Left ventricle myocardium inferior (tissue), 1 donor: ENCODE measurements at regions not wholly inside any gene's neighbourhood (a gene's known extent, or its start where the extent isn't known, plus 50 kb on each side); places are given as distances from the start of the nearest gene placed in this dataset.
"Not testable (repeated sequence)": the region's sequence is repeated elsewhere in the genome, so short reads cannot be mapped to it uniquely, and the experiment has no call there.

Experiments
- DNase-seq: peaks from one replicate; pipeline ENCODE4 v3.0.0-alpha.2; 2020
- H3K27ac ChIP-seq: fragments of 200-600 bp; replicated peaks from 2 replicates; pipeline ENCODE4 v1.8.0; 2021
- H3K27me3 ChIP-seq: fragments of 200-600 bp; 2 replicates; pipeline ENCODE4 v1.8.0; 2021; ENCODE audit warnings: low read depth
- H3K36me3 ChIP-seq: fragments of 200-600 bp; 2 replicates; pipeline ENCODE4 v1.8.0; 2021
- H3K4me1 ChIP-seq: fragments of 200-600 bp; 2 replicates; pipeline ENCODE4 v1.8.0; 2021
- H3K4me3 ChIP-seq: fragments of 200-600 bp; 2 replicates; pipeline ENCODE4 v1.8.0; 2021; ENCODE audit warnings: mild to moderate bottlenecking, moderate library complexity
- H3K9me3 ChIP-seq: fragments of 200-600 bp; replicated peaks from 2 replicates; pipeline ENCODE4 v1.8.0; 2021
- CTCF ChIP-seq: fragments of 200-600 bp; IDR thresholded peaks from 2 replicates; pipeline ENCODE4 v1.8.0; 2021; ENCODE audit warnings: antibody characterized with exemption, mild to moderate bottlenecking, borderline replicate concordance
- intact Hi-C: fragments of 100-400 bp; cut with micrococcal nuclease; formaldehyde crosslinking; loops from one replicate; pipeline ENCODE4 v1.11.0; 2022
- donor health status: DM: no; HTN: yes; CAD: no; lungs with severe emphysema.

GRCh38 chr11:81804858-81805257 is 928.8 kb downstream of the FAM181B start:
- DNase-seq, result no peak
- intact Hi-C loops, result no loop called here
- no peaks in the 10 kb centered on the region for H3K4me1 ChIP-seq

GRCh38 chr11:81802591-81802990 is 931.1 kb downstream of the FAM181B start:
- Histone ChIP-seq H3K9me3 (peaks cover 5% of the 10 kb centered on the region), H3K27me3 (no peaks in the 10 kb centered on the region)
- TF ChIP-seq CTCF, result no peak

More at GRCh38 chr11:81804858-81805257, 928.8 kb downstream of the FAM181B start:
- Histone ChIP-seq H3K27ac (no peak overlapping the region), H3K9me3 (peaks cover 5% of the 10 kb centered on the region), H3K27me3 (no peaks in the 10 kb centered on the region), H3K36me3 (no peaks in the 10 kb centered on the region), H3K4me3 (no peak overlapping the region)
- no peak for TF ChIP-seq CTCF

GRCh38 chr11:81792416-81792815 is 941.2 kb downstream of the FAM181B start:
- DNase-seq, result no peak
- no peaks in the 10 kb centered on the region for H3K27me3 ChIP-seq
- H3K36me3 ChIP-seq, result no peaks in the 10 kb centered on the region
- H3K4me3 ChIP-seq, result no peak overlapping the region
- TF ChIP-seq CTCF, result no peak
- no peak overlapping the region for H3K27ac ChIP-seq
- peaks cover 6% of the 10 kb centered on the region for H3K9me3 ChIP-seq
- no peaks in the 10 kb centered on the region for H3K4me1 ChIP-seq
- intact Hi-C loops, result no loop called here

More at GRCh38 chr11:81802591-81802990, 931.1 kb downstream of the FAM181B start:
- H3K4me1 ChIP-seq, result no peaks in the 10 kb centered on the region
- DNase-seq, result no peak
- intact Hi-C loops, result no loop called here
- H3K4me3 ChIP-seq, result no peak overlapping the region
- H3K36me3 ChIP-seq, result no peaks in the 10 kb centered on the region
- no peak overlapping the region for H3K27ac ChIP-seq

GRCh38 chr11:81787584-81788049 is 946.0 kb downstream of the FAM181B start:
- no peak for TF ChIP-seq CTCF
- Histone ChIP-seq H3K27ac (no peak overlapping the region), H3K36me3 (no peaks in the 10 kb centered on the region), H3K9me3 (no peaks in the 10 kb centered on the region), H3K4me1 (no peaks in the 10 kb centered on the region), H3K27me3 (no peaks in the 10 kb centered on the region), H3K4me3 (no peak overlapping the region)
- intact Hi-C loops, result no loop called here
- DNase-seq, result no peak

- DNase-seq, result no peak
- Histone ChIP-seq H3K27me3 (no peaks in the 10 kb centered on the region), H3K36me3 (no peaks in the 10 kb centered on the region), H3K4me3 (no peak overlapping the region), H3K4me1 (no peaks in the 10 kb centered on the region), H3K9me3 (no peaks in the 10 kb centered on the region), H3K27ac (no peak overlapping the region)
- intact Hi-C loops, result no loop called here
- no peak for TF ChIP-seq CTCF
Measured at GRCh38 chr11:81772166-81772565, 961.5 kb downstream of the FAM181B start.

GRCh38 chr11:81769906-81770305 is 963.8 kb downstream of the FAM181B start:
- H3K4me3 ChIP-seq, intact Hi-C loops, DNase-seq, H3K36me3 ChIP-seq, H3K4me1 ChIP-seq, H3K9me3 ChIP-seq, H3K27ac ChIP-seq, H3K27me3 ChIP-seq: not testable (repeated sequence)
